ENCODE measurements at regions not wholly inside any gene's neighbourhood (a gene's known extent, or its start where the extent isn't known, plus 50 kb on each side); places are given as distances from the start of the nearest gene placed in this dataset.
"Not testable (repeated sequence)": the region's sequence is repeated elsewhere in the genome, so short reads cannot be mapped to it uniquely, and the experiment has no call there.

DNA sequence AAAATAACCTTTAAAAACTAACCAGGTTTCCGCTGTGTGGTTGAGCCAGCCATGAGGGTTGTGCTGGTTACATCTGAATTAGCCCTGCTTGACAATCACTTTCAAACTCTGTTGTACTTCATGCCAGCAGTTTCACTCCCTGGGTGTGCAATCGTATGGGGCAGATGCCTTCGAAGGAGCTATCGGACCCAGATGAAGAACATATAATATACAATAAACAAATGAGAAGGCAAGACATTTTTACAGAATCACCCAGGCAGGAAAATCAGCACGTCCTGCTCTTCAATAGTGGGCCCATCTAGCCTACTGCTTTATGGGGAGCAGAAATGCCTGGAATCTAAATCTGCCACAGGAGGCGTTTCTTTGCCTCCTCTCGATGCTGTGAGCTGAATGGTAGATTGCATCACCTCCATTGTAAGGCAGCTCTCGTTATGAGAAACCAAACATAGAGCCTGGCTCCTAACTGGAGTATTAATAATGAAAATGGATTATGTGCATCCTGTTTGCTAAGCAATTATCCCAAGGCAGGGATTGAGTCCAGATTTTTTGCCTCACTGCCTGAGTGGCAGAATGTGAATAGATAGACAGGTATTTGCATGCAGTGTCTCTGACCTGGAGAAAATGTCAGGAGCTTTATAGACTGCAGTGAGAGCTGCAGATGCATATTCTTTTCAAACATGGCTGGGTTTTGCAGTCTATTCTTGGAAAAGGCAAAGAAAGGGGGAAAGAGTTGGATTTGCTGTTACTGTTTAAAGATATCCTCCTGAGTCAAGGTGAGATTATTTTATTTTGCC is 143.3 kb upstream of the SMARCA2 start:
- no peak for DNase-seq (ENCODE audit: low spot score)

DNA sequence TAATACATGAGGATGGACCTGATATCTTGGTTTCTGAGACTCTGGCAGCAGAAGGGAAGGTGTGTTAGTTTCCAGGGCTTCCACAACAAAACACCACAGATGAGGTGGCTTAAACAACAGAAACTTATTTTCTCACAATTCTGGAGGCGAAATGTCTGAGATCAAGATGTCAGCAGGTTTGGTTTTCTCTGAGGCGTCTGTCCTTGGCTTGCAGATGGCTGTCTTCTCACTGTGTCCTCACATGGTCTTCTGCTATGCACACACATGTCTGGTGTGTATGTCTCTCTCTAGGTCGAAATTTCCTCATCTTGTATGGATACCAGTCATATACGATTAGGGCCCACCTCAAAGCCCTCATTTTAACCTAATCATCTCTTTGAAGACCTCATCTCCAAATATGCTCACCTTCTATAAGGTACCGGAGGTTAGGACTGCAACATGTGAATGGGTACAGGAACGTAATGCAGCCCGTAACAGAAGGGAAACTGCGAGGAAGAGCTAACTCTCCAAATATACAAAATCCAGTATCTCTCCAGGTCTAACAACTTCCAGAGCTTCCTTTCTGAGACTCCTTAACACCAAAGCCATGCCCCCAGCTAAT is 139.8 kb upstream of the SMARCA2 start:
- DNase-seq (ENCODE audit: low spot score), result no peak

DNA sequence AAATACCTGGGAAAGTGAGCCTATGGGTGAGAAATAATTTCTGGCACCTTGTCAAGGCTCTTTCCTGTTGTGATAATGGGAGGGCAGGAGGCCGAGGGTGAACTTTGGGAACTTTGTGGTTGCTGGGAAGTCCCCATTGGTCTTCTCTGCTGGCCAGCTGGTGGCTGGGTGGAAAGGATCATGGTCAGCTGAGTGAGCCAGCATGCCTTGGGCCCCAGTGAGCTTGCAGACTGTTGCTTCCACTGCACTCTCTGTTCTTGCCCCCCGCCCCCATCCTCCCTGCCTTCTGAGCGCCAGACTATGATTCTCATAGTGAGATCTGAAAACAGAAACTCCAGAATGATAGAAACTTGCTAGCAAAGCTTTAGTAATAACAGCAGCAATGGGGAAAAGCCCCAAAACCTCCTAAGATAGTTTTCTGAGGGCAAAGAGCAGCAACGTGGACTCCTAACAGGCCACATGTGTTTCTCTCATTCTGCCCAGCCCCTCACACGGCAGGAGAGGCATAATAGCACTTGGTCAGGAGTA is 139.2 kb upstream of the SMARCA2 start:
- DNase-seq (ENCODE audit: low spot score), result no peak

DNA sequence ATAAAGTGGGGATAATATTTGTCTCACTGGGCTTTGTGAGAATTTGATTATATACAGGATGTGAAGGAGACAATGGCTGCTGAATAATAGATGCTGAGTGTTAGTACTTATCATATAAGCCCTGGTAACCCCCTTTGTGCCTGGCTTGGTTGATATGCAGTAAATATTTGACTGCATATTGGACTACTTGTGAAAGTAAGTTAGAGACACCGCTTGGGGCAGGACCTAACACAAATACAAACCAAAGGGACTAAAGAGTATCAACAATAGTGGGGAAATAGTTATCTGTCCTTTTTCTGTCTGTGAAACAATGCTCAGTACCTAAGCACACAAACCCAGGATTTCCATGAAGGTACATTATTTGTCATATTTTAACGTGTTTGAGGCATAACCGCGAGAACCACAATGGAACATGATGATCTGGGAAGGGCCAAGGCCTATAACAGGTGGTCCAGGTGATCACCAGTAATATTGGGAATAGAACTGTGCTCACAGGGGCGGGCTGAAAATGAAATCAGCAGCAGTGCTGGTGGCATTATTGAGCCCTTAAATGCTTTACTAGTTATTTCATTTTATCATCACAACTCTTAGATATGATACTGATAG is 138.2 kb upstream of the SMARCA2 start:
- no peak for DNase-seq (ENCODE audit: low spot score)

DNA sequence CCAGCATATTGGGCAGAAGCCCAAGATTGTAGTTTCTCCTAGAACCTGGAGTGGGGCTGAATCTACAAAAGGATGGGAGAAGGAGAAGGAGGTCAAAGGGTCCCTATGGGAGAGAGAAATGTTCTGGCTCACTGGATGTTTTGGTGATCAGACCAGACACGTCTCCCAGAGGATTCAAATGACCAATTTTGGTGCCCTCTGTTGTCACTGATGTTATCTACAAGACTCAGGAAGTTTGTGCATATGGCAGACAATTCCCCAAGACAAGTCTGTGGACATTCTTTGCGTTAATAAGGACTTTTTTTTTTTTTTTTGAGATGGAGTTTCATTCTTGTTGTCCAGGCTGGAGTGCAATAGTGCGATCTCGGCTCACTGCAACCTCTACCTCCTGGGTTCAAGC is 137.2 kb upstream of the SMARCA2 start:
- DNase-seq (ENCODE audit: low spot score), result no peak

DNA sequence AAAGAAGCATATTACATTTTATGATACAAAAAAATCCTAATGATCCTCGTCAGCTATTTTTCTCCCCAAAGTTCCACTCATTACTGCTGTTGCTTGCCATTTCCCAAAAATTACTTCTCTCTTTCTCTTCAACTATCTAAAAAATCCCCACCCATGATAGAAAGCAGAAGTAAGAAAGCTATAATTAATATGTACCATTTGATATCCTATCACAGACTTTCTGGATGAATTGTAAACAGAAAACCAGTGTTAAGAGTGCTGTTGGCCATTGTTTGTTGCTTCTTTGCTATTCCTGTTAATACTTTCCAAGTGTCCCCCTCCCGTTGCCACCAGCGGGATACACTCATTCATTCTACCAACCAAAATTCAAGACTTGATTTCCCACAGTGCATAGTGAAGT is 136.3 kb upstream of the SMARCA2 start:
- no peak for DNase-seq (ENCODE audit: low spot score)

DNA sequence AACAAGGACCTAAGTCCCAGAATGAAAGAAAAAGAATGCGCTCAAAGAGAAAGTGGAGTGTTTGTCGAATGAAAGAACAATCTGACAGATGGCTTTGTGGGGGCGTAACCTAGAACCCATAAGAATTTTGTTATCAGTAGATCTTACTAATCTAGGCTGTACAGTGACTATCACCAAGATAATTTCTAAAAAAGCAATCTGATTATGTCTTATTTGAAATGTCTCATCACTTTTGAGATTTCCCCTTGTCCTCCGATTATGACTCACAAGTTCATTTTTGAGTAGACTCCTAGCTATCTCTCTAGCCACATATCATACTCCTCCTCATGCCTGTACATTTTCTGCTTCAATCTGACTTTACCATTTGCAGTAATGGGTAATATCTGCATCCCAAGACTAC is 135.6 kb upstream of the SMARCA2 start:
- no peak for DNase-seq (ENCODE audit: low spot score)

DNA sequence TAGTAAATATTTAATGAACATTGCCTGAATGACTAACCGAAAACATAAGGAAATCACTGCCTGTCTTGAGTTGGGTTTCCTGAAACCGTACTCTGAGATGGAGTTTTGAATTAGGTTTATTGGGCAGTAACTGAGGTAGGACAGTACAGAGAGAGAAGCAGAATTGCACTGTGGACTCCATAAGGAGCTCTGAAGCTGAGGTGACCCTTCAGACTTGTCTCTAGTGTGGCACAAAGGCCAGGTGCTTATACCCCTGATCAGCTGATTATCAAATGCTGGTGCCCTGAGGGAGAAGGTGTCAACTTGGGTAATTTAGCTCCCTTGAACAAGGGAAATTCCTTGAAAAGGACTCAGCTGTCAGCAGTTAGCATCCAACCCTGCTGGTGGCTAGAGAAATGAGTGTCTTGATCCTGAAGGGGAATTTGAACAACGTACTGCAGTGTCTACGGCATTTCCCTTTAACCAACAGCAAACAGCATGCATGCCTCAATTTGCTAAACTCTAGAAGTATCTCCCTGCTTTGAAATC is 135.0 kb upstream of the SMARCA2 start:
- no peak for DNase-seq (ENCODE audit: low spot score)

DNA sequence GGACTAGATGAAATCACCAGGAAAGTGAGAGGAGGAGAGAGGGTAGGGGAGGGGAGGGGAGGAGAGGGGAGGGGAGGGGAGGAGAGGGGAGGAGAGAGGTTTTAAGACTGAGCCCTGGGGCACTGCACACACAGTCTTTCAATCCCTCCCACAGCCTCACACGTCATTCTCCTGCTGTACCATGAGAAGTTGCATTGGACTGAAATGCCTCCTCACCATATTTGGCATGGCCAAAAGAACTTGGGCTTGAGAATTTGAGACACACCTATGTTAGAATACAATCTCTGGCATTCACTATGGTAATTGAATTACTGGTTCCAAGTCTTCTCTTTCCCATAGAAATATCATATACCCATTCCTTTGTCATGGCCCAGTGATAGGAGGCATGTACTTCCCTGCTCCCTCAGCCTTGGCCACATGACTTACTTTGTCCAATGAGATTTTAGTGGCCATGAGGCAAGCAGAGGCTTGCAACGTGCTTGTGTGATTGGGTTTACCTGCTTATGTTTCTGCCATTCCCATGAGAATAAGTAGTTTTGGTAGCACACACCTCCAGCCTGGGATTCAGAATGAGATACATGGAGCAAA is 133.3 kb upstream of the SMARCA2 start:
- no peak for DNase-seq (ENCODE audit: low spot score)

DNA sequence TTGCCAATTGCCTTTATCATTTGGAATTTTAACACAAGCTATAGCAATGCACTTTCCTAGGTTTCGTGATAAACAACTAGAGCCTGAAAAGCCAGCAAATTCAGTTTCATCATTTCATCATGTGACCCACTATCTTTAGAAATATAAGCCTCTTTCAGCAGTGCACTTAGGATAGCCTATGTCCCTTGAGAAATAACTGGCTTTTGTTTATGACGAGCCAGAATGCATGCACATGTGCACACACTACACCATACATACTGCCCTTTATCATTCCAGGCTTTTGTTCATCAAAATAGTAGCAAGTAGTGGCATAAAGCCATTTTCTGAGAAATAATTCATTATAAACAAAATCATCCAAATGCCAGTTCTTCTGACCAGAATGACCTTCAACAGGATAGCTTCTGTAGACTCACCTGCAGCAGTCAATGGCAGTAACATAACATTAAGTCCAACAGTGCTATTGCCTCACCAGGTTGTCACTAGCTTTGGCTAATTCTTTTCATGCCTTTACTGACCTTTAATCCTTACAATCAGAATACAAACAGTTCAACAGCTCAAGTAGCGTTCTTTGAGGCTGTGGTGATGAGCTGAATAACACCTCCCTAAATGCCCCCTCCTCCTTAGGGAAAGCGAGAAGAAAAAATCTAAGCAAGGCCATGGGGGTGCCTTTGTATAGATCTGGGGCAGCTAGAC is 132.3 kb upstream of the SMARCA2 start:
- no peak for DNase-seq (ENCODE audit: low spot score)

DNA sequence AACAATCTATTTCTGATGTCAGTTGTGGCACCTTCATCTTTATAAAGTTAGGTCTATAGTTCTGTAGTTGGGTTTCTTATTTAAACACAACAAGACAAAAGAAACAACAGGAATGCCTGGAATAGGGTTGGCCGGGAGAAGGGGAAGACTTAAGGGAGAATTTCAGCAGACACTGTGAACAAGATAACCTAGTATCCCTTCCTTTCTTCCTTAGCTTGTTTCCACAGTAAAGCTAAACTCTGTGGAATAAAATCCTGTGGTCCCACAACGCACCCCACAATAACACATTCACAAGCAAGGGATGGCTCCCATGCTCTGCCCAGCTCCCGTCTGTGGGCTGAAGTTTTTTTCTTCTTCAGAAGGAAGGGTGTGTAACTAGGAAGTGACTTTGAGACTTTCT is 124.9 kb upstream of the SMARCA2 start:
- DNase-seq (ENCODE audit: low spot score), result no peak

DNA sequence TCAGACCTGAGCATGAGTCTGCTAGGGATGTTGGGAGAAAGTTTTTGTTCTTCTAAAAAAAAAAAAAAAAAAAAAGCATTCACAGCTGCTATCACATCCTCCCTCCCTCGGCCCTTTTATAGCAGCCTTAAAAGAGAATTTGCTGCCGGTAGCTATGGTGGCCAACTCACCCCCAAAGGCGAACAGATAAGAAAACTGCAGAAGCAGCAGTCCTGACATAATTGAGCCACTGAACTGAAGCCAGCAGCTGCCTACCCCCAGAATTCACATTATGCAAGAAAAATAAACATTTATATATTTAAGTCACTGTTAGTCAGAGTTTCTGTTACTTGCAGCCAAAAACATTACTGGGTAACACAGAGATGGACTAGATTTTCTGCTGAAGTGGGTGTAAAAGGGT is 124.3 kb upstream of the SMARCA2 start:
- no peak for DNase-seq (ENCODE audit: low spot score)

DNA sequence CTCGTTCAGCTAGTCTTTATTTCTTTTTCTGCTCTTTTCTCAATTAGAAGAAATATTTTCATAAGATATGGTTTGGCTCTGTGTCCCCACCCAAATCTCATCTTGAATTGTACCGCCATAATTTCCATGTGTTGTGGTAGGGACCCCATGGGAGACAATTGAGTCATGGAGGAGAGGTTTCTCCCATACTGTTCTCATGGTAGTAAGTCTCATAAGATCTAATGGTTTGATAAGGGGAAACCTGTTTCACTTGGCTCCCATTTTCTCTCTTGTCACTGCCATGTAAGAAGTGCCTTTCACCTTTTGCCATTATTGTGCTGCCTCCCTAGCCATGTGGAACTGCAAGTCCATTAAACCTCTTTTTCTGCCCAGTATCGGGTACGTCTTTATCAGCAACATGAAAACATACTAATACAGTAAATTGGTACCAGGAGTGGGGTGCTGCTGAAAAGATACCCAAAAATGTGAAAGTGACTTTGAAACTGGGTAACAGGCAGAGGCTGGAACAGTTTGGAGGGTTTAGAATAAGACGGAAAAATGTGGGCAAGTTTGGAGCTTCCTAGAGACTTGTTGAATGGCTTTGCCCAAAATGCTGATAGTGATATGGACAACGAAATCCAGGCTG is 112.0 kb upstream of the SMARCA2 start:
- DNase-seq (ENCODE audit: low spot score), result not testable (repeated sequence)

DNA sequence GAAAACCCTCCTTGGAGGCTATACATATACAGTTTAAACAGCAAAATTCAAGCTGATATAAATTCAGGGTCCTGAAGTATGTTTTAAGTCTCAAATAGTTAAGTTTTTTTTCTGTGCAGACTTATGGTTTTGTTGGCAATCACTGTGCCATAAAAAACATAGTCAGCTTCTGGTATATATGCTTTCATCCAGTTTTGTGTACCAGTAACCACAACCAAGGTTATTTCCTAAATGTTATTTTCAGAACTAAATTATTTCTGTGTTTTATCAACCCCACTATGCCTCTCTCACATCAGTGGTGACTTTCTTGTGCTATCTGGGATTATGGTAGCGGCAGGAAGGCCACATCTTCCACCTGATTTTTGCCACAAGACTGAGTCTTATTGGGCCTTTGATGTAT is 107.7 kb upstream of the SMARCA2 start:
- DNase-seq (ENCODE audit: low spot score), result no peak

DNA sequence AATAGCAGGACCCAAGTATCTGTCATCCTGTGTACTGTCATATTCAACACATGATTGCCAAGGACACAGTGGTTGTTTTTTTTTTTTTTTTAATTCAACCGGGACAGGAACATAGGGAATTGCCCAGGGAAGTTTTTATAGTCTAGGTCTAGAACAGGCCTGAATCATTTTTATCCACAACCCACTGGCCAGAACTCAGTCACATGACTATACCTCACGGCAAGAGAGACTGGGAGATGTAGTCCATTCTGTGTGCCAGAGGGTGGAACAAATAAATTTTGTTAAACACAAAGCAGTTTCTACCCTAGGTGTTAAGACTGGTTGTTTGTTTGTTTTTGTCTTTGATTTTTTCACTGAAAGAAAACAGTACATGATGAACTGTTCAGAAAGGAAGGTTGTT is 105.8 kb upstream of the SMARCA2 start:
- DNase-seq (ENCODE audit: low spot score), result no peak

DNA sequence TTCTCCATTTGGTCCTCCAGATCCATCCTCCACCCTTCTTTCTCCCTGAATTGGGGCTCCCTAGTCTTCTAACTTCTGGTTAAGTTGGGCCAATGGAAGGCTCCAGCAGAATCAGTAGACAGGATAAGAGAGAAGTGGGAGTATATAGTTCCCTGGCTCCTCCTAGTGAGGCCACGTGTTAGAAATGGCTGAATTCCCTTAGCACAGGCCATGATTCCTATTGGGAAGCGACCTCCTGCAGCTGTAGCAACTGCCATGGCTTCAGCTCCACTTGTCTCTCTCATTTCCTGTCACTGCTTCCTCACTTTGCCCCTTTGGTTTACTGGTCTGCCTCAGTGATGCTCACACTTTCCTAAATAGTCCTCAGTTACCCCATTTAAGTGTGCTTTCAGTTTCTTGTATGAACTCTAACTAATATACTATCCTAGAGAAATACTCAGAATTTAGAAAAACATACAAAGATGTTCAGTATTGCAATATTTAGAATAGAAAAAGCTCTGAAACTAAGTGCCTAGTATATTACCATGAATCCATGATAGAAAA is 104.8 kb upstream of the SMARCA2 start:
- DNase-seq (ENCODE audit: low spot score), result no peak

DNA sequence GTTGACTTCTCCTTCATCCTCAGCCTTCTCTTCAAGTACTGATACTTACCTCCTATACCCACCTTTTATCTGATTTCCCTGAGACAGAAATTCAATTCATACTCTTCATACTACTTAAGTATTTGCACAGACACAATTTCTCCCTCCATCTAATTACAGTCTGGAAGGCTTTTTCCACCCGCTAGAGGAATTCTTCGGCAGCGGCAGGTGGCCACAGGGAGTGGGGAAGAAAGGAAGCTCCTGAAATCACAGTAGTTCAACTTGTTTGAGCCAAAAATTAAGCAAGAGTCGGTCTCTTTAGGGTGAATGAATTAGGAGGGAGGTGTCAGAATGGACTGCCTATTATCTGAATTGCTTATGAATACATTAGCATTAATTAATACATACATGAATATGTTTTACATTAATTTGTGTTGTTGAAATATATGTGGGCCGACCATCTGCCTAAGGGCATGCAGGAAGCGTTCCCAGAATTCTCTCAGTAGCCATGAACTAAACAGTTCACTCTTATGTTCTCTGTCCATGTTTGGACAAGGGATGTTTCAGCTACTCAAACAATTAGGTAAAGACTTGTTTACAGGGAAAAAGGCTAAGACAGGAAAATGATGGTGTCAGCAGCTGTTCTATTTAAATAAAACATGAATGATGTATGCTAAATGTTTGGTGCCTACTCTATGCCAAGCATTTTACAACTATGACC is 101.4 kb upstream of the SMARCA2 start:
- no peak for DNase-seq (ENCODE audit: low spot score)

DNA sequence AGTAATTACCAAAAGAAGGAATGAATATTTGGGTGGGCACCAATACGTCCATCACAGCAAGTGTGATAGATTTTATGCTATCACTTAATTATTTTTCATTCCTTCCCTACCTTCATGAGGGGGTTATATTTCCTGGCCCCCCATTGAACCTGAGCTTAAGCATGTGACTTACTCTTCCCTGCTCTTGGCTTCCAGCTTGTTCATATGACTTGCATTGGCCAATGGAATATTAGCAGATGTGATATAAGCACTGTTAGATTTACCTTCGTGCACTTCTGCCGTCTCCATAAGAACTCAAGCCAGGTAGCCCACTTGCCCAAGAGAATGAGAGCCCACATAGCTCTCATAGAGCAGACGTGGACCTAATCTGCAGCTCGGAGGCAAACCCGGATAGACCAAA is 99.1 kb upstream of the SMARCA2 start:
- DNase-seq (ENCODE audit: low spot score), result no peak

DNA sequence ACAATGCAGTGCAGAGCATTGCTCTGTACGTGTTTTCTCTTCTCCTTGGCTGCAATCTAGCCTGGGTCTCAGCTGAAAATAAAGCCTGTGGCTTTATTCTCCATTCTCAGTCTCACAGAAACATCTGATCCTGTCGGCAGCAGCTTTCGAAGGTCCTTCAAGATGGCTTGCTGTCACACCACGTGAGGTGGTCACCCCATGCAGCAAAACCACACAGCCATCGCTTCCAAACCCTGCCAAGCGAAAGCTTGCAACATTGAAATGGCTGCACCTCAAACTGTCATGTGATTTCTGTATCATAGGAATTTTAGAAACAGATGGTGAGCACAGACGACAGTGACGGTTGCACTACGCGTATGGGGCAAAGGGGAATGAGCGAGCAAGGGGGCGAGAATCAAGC is 98.5 kb upstream of the SMARCA2 start:
- DNase-seq (ENCODE audit: low spot score), result no peak

DNA sequence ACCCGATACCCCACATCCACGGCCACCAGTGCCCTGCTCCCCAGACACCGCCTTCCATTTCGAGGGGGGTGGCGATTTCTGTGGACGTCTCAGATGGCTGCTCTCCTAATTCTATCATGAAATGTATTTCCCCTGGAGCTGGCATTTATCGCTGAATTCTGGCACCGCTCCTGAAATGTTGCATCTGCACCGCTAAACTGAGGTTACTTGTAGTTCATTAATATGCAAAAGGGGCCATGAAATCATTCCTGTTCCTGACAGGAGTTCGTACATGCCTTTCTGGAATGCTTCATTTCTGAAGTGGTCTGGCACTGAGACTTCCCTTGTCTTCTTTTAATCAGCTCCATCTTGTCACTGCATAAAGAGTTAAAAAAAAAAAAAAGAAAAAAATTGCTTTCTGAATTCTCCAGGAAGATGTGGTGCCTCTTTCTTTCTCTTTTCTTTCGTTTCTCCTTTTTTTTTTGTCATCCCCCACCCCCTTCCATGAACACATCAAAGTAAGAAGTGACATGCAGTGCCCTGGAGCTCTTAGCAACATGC is 97.7 kb upstream of the SMARCA2 start:
- DNase-seq (ENCODE audit: low spot score), result no peak
